ENCODE measurements at regions not wholly inside any gene's neighbourhood (a gene's known extent, or its start where the extent isn't known, plus 50 kb on each side); places are given as distances from the start of the nearest gene placed in this dataset.
"Not testable (repeated sequence)": the region's sequence is repeated elsewhere in the genome, so short reads cannot be mapped to it uniquely, and the experiment has no call there.

GRCh38 chrX:465418-466215 is 78.9 kb upstream of the PPP2R3B start:
- H3K27ac ChIP-seq (ENCODE audit: low read depth, low read length) = no peak overlapping the region
- H3K27ac Mint-ChIP-seq (ENCODE audit: unreplicated experiment) = no peak overlapping the region
- H3K4me2 ChIP-seq (ENCODE audit: low read length) = no peak overlapping the region
- no peaks in the 10 kb centered on the region for H3K27me3 ChIP-seq (ENCODE audit: insufficient read depth, low read length)
- no peaks in the 10 kb centered on the region for H3K36me3 Mint-ChIP-seq (ENCODE audit: low read depth, unreplicated experiment)
- no peaks in the 10 kb centered on the region for H3K27me3 Mint-ChIP-seq (ENCODE audit: low read depth, unreplicated experiment)
- H3K4me3 ChIP-seq (ENCODE audit: insufficient read depth, low read depth, low read length) = no peak overlapping the region
- no peaks in the 10 kb centered on the region for H3K36me3 ChIP-seq (ENCODE audit: insufficient read depth, low read length)
- H3K4me1 ChIP-seq (ENCODE audit: insufficient read depth, low read length) = no peaks in the 10 kb centered on the region
- no peak for DNase-seq (ENCODE audit: low read depth)
- H4K20me1 ChIP-seq (ENCODE audit: insufficient read depth, low read length) = no peaks in the 10 kb centered on the region
- no peak overlapping the region for H3K9ac ChIP-seq (ENCODE audit: low read length)
- H2AFZ ChIP-seq (ENCODE audit: low read depth, low read length) = no peak overlapping the region
- no peak for FAIRE-seq
- no peak for TF ChIP-seq EZH2 (IDR thresholded peaks at IDR 0.05; ENCODE audit: insufficient read depth, low read length)
- no peak for TF ChIP-seq CTCF (IDR thresholded peaks at IDR 0.05; ENCODE audit: insufficient read depth, low read depth, low read length)
- H3K79me2 ChIP-seq (ENCODE audit: insufficient read depth, low read length) = no peaks in the 10 kb centered on the region
- H3K4me3 Mint-ChIP-seq (ENCODE audit: unreplicated experiment) = no peak overlapping the region
- H3K9me3 Mint-ChIP-seq (ENCODE audit: unreplicated experiment) = peaks cover 12% of the 10 kb centered on the region
- no peaks in the 10 kb centered on the region for H3K4me1 Mint-ChIP-seq (ENCODE audit: low read depth, unreplicated experiment)
- peaks cover 12% of the 10 kb centered on the region for H3K9me3 ChIP-seq (ENCODE audit: insufficient read depth, low read depth, low read length)

- not testable (repeated sequence) for H3K9me3 ChIP-seq (ENCODE audit: insufficient read depth, low read depth, low read length); FAIRE-seq; DNase-seq (ENCODE audit: low read depth)
These were observed 80.1 kb upstream of the PPP2R3B start for GRCh38 chrX:466836-467235.

GRCh38 chrX:467686-468085 is 81.0 kb upstream of the PPP2R3B start:
- H3K27me3 ChIP-seq (ENCODE audit: insufficient read depth, low read length); H3K27me3 Mint-ChIP-seq (ENCODE audit: low read depth, unreplicated experiment); H3K79me2 ChIP-seq (ENCODE audit: insufficient read depth, low read length); H3K36me3 Mint-ChIP-seq (ENCODE audit: low read depth, unreplicated experiment); H3K36me3 ChIP-seq (ENCODE audit: insufficient read depth, low read length); H4K20me1 ChIP-seq (ENCODE audit: insufficient read depth, low read length); H3K4me2 ChIP-seq (ENCODE audit: low read length); H3K9ac ChIP-seq (ENCODE audit: low read length); H3K9me3 ChIP-seq (ENCODE audit: insufficient read depth, low read depth, low read length); H3K4me1 Mint-ChIP-seq (ENCODE audit: low read depth, unreplicated experiment); FAIRE-seq; H3K4me1 ChIP-seq (ENCODE audit: insufficient read depth, low read length); H2AFZ ChIP-seq (ENCODE audit: low read depth, low read length); DNase-seq (ENCODE audit: low read depth); H3K9me3 Mint-ChIP-seq (ENCODE audit: unreplicated experiment); H3K27ac ChIP-seq (ENCODE audit: low read depth, low read length); H3K4me3 ChIP-seq (ENCODE audit: insufficient read depth, low read depth, low read length); H3K27ac Mint-ChIP-seq (ENCODE audit: unreplicated experiment); H3K4me3 Mint-ChIP-seq (ENCODE audit: unreplicated experiment): not testable (repeated sequence)

More at GRCh38 chrX:466836-467235, 80.1 kb upstream of the PPP2R3B start:
- H3K4me3 ChIP-seq (ENCODE audit: insufficient read depth, low read depth, low read length); H3K27ac Mint-ChIP-seq (ENCODE audit: unreplicated experiment); H3K27me3 ChIP-seq (ENCODE audit: insufficient read depth, low read length); H4K20me1 ChIP-seq (ENCODE audit: insufficient read depth, low read length); H3K9ac ChIP-seq (ENCODE audit: low read length); H3K36me3 Mint-ChIP-seq (ENCODE audit: low read depth, unreplicated experiment); H3K4me3 Mint-ChIP-seq (ENCODE audit: unreplicated experiment); H3K79me2 ChIP-seq (ENCODE audit: insufficient read depth, low read length); H3K27ac ChIP-seq (ENCODE audit: low read depth, low read length); H3K4me2 ChIP-seq (ENCODE audit: low read length); H2AFZ ChIP-seq (ENCODE audit: low read depth, low read length); H3K27me3 Mint-ChIP-seq (ENCODE audit: low read depth, unreplicated experiment); H3K4me1 ChIP-seq (ENCODE audit: insufficient read depth, low read length); H3K36me3 ChIP-seq (ENCODE audit: insufficient read depth, low read length); H3K4me1 Mint-ChIP-seq (ENCODE audit: low read depth, unreplicated experiment): not testable (repeated sequence)
- H3K9me3 Mint-ChIP-seq (ENCODE audit: unreplicated experiment) = peaks cover 13% of the 10 kb centered on the region

All from astrocyte (in vitro differentiated cells and primary cell).